ENCODE measurements at regions not wholly inside any gene's neighbourhood (a gene's known extent, or its start where the extent isn't known, plus 50 kb on each side); places are given as distances from the start of the nearest gene placed in this dataset.

DNA sequence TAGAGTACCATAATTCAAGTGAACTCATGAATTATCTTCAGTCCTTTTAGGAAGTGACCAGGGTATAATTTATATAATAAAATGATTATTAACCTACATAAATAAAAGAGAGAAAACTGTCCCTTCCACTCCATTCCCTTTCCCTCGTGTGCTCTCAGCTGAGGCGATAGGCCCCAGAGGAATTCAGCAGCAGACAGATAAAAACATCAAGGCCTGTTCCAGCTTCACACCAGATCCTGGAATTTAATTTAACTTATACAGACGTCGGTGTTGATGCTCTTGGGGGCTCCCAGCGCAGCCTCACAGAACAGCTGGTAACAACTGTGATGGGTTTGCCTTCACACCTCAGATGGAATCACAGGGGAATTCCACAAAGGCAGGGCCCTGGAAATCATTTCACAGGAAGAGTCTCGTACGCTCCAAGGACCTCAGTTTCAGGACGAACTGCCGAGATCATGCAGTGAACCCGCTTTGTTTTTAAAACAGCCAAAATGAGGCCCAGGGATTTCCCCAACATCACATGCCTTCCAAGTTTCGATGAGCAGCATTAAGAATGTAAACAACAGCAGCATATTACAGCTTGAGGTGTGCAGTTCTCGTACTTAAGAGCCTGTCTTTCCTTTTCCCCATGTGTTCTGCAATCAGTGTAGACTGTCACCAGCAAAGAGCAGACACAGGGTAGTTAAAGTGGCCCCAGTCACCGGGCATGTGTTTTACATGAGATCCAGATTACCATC, 73.6 kb upstream of the ALDH1B1 start:
- TF ChIP-seq POLR2A (IDR thresholded peaks at IDR 0.05) (no peak), CTCF (IDR thresholded peaks at IDR 0.05) (no peak)
